DMS153 treated with DMSO at 0.1 percent for 48 hours (cell line): ENCODE measurements at regions not wholly inside any gene's neighbourhood (a gene's known extent, or its start where the extent isn't known, plus 50 kb on each side); places are given as distances from the start of the nearest gene placed in this dataset.
"Not testable (repeated sequence)": the region's sequence is repeated elsewhere in the genome, so short reads cannot be mapped to it uniquely, and the experiment has no call there.

Experiments
- DNase-seq: peaks from one replicate; lab custom pipeline; 2025; ENCODE audit not compliant: unreplicated experiment; lab: John Stamatoyannopoulos, UW

DNA sequence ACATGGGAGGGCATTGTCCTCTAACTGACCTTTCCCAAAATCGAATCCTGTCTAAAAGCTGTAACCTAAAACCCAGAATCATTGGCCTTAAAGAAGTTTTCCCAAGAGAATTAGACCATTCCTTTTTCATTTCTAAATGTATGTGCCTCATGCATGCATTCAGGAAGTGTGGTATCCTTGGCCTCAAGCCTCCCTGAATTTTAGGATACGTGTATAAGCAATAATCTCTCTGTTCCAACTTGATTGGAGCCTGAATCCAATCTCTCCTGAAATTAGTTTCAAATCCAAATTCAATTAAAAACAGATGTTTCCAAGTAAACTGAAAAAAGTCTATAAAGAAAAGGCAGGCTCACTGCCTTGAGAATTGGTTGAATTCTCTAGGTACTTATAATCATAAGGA is 86.0 kb upstream of the VEPH1 start:
- no peak for DNase-seq

GRCh38 chr3:157588386-157589060 is 85.3 kb upstream of the VEPH1 start:
- DNase-seq: no peak

DNA sequence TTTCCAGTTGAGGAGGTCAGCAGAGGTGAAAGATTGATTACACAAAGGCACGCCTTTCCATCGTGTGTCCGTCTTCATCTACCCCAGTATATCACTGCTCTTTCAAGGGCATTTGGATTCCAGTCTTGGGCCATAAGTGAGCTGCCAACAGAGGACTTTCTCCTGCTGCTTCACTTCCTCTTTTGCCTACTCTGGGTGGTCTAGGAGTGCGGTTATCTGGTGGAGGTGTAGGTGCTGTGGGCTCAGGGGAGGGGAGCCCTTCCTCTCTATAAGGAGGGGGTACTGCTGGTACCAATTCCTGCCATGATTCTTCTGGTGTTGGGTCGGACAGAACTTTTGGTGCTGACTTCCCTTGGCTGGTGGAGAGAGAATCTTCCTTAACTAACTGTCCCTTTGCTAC is 83.1 kb upstream of the VEPH1 start:
- no peak for DNase-seq

DNA sequence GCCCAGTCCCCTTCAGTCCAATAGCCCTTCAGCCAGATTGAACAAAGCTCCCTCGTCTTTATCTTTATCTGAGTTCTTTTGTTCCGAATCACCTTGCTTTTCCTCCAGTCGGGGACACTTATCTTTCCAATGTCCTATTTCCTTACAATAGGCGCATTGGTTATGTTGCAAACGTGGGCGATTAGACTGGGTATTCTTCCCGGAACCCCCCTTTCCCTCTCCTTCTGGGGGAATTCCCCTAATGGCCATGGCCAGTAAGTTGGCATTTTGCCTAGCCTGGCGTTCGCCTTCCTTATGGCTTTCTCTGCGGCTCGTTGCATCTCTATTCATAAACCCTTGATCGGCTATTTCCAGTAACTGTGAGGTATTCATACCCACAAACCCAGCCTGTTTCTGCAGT is 82.2 kb upstream of the VEPH1 start:
- DNase-seq: no peak

DNA sequence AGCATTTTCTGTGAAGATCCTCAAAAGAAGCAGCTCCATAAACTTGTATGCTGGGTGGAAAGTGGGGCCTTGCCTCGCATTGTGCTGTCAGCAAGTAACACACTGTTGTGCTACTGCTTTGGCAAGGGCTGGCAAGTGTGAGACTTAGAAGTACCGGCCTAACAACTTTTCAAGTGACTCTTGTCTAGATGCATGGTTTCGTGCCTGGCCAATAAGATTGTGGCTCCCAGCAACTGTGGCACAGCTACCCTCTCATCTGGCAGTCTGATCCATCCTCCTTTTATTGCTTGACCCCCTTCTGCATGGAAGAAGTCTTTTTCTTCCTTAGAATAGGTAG is 79.4 kb upstream of the VEPH1 start:
- no peak for DNase-seq

DNA sequence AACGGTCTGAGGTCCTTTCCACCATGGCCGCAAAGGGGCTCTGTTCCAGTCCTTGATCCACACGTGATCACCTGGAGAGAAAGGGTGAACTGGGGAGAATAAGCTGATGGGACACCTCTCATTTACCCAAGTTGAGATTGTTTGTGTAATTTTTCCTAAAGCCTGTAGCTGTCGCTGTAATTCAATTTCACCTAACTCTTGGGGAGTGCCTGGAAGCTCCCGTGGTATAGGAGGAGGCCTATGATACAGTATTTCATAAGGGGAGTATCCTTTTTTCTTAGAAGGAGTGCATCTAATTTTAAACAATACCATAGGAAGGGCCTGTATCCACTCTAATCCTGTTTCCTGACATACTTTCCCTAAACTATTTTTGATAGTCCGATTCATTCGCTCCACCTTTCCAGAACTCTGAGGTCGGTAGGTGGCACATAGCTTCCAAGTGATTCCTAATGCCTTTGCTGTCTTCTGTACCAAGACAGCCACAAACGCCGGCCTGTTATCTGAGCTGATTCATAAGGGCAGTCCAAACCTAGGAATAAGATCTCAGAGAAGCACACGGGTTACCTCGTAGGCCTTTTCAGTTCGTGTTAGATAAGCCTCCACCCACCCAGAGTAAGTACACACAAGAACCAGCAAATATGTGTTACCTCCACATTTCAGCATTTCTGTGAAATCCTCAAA is 78.9 kb upstream of the VEPH1 start:
- DNase-seq: not testable (repeated sequence)

DNA sequence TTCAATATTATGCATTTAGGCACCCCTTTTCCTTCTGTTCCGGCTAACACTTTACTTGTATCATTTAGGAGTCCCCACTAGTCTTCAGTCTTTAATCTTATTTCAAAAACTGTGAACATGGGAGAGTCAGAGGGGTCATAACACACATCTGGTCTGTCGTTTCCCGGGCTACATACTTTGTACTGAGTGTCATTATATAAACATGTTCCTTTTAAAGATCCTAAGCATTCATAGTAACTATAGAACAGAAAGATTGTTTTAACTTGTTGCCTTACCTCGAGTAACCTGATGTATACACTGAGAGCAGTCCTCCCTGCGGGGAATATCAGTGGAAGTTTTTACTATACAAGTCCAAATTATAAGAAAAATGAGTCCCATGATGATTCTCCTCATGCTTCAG is 78.2 kb upstream of the VEPH1 start:
- DNase-seq: no peak

GRCh38 chr3:157578181-157578580 is 75.0 kb upstream of the VEPH1 start:
- no peak for DNase-seq

GRCh38 chr3:157574531-157574930 is 71.3 kb upstream of the VEPH1 start:
- no peak for DNase-seq

GRCh38 chr3:157573780-157574378 is 70.7 kb upstream of the VEPH1 start:
- DNase-seq: no peak

DNA sequence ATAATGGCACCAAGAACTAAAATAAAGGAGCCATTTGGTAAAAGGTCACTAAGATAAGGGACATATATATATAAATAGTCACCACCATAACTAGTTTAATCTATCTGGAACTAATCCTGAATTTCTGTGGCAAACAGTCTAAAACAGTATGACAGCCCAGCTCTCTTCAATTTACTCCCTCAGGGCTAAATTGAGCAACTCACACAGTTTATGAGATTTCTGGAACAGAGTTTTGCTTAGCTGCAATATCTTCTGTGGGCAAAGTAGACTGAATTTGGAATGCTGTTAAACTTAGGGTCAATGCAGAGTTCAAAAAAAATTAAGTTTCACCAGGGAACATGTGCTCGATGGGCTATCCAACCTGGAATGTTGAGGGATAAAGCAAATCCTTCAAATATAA is 70.1 kb upstream of the VEPH1 start:
- DNase-seq: no peak

DNA sequence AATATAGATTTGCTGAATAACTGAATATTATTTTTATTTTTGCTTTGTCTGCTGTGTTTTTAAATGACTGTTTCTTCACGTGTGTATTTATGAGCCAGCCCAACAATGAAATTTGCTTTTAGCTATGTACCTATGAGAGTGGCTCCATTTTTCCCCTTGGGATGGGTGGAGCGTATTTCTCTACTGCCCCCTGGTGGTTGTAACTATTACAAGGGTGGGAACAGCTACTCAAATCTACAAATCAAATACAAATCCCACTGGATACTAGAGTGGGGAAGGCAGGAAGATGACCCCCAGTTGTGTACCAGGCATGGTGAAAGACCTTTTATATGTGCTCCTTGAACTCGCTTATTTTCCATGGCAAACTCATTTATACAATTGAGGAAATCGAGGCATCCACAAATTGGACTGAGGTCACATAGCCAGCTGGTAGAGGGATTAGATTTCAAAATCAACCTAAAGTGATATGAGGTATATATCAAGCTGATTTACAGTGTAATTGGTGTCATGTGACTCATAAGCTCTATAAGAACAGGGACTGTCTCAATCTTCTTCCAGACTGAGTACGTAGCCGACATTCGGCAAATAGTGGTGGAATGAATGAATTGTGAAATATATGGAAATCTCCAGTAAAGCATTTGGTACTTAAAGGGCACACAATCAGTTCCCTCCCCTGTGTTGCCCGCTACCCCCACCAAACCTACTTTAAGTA is 69.5 kb upstream of the VEPH1 start:
- peak; percentile 18 for DNase-seq

DNA sequence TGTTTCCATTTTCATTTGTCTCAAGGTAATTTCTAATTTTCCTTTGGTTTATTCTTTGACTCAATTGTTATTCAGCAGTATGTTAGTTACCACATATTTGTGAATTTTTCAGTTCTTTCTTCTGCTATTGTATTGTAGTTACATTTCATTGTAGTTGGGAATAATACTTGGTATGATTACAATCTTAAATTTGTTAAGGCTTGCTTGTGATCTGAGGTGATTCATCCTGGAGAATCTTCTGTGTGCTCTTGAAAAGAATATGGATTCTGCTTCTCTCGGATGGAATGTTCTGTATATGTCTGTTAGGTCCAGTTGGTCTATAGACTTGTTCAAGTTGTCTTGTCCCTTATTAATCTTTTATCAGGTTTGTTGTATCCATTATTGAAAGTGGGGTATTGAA is 63.4 kb upstream of the VEPH1 start:
- no peak for DNase-seq

- DNase-seq: no peak
Measured at GRCh38 chr3:157559401-157559800, 56.2 kb upstream of the VEPH1 start.
